Hepatocyte (in vitro differentiated cells): ENCODE measurements at regions not wholly inside any gene's neighbourhood (a gene's known extent, or its start where the extent isn't known, plus 50 kb on each side); places are given as distances from the start of the nearest gene placed in this dataset.

Experiments used
- EZH2 ChIP-seq: fragments of 200-600 bp; sonication (generic); IDR thresholded peaks from 2 replicates; pipeline ENCODE4 v1.6.1; 2016; ENCODE audit warnings: antibody characterized with exemption, mild to moderate bottlenecking, borderline replicate concordance
- EZH2phosphoT487 ChIP-seq: fragments of 200-600 bp; sonication (generic); IDR thresholded peaks from one replicate; pipeline ENCODE4 v1.6.1; 2018; ENCODE audit warnings: antibody characterized with exemption, mild to moderate bottlenecking, low read depth, moderate library complexity; ENCODE audit not compliant: unreplicated experiment, severe bottlenecking
- TF ChIP-seq, protein P1 (sequence below): fragments of 200-600 bp; sonication (generic); IDR thresholded peaks from 2 replicates; pipeline ENCODE4 v1.5.1; 2016; ENCODE audit warnings: antibody characterized with exemption, mild to moderate bottlenecking; ENCODE audit not compliant: poor library complexity

GRCh38 chr1:115153966-115154557 is 64.8 kb upstream of the TSPAN2 start:
- no peak for TF ChIP-seq EZH2
- TF ChIP-seq, protein P1, sequence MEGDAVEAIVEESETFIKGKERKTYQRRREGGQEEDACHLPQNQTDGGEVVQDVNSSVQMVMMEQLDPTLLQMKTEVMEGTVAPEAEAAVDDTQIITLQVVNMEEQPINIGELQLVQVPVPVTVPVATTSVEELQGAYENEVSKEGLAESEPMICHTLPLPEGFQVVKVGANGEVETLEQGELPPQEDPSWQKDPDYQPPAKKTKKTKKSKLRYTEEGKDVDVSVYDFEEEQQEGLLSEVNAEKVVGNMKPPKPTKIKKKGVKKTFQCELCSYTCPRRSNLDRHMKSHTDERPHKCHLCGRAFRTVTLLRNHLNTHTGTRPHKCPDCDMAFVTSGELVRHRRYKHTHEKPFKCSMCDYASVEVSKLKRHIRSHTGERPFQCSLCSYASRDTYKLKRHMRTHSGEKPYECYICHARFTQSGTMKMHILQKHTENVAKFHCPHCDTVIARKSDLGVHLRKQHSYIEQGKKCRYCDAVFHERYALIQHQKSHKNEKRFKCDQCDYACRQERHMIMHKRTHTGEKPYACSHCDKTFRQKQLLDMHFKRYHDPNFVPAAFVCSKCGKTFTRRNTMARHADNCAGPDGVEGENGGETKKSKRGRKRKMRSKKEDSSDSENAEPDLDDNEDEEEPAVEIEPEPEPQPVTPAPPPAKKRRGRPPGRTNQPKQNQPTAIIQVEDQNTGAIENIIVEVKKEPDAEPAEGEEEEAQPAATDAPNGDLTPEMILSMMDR, result no peak
- TF ChIP-seq EZH2phosphoT487, result no peak
